Central memory CD8-positive, alpha-beta T cell (primary cell): ENCODE measurements at regions not wholly inside any gene's neighbourhood (a gene's known extent, or its start where the extent isn't known, plus 50 kb on each side); places are given as distances from the start of the nearest gene placed in this dataset.
"Not testable (repeated sequence)": the region's sequence is repeated elsewhere in the genome, so short reads cannot be mapped to it uniquely, and the experiment has no call there.

ENCODE experiments used
- ATAC-seq: fragments of 150-1000 bp; cut with Tn5 transposase; replicated peaks from 2 replicates; pipeline ENCODE4 v1.10.0; 2022; ENCODE audit warnings: mild to moderate bottlenecking, moderate FRiP score, moderate number of reproducible peaks; ENCODE audit not compliant: poor library complexity, severe bottlenecking; ENCODE audit errors: extremely low read depth
- DNase-seq, 2 donors: peaks; one replicate each; pipeline ENCODE4 v3.0.0; 2021; ENCODE audit warnings: low spot score in 2 of 2
- H3K27ac Mint-ChIP-seq: one replicate; pipeline ENCODE4 v1.8.0; 2022; ENCODE audit warnings: low read depth, mild to moderate bottlenecking, moderate library complexity, mixed read lengths
- H3K27me3 Mint-ChIP-seq: one replicate; pipeline ENCODE4 v1.8.0; 2022; ENCODE audit warnings: mixed read lengths
- H3K36me3 Mint-ChIP-seq: one replicate; pipeline ENCODE4 v1.8.0; 2022; ENCODE audit warnings: mild to moderate bottlenecking, moderate library complexity, mixed read lengths; ENCODE audit not compliant: insufficient read depth
- H3K4me1 Mint-ChIP-seq: one replicate; pipeline ENCODE4 v1.8.0; 2022; ENCODE audit warnings: mixed read lengths
- H3K4me3 Mint-ChIP-seq: one replicate; pipeline ENCODE4 v1.8.0; 2022; ENCODE audit warnings: mild to moderate bottlenecking, moderate library complexity, mixed read lengths
- H3K9me3 Mint-ChIP-seq: one replicate; pipeline ENCODE4 v1.8.0; 2022; ENCODE audit warnings: mixed read lengths

DNA sequence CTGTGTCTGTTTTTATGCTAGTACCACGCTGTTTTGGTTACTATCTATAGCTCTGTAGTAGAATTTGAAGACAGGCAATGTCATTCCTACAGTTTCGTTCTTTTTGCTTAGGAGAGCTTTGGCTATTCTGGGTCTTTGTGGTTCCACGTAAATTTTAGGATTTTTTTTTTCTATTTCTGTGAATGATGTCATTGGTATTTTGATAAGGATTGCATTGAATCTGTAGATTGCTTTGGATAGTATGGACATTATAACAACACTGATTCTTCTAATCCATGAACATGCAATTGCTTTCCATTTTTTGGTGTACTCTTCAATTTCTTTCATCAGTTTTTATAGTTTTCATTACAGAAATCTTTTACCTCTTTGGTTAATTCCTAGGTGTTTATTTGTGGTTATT, 345.2 kb downstream of the TMEM121 start:
- H3K27me3 Mint-ChIP-seq = peaks cover 31% of the 10 kb centered on the region
- no peak for ATAC-seq

DNA sequence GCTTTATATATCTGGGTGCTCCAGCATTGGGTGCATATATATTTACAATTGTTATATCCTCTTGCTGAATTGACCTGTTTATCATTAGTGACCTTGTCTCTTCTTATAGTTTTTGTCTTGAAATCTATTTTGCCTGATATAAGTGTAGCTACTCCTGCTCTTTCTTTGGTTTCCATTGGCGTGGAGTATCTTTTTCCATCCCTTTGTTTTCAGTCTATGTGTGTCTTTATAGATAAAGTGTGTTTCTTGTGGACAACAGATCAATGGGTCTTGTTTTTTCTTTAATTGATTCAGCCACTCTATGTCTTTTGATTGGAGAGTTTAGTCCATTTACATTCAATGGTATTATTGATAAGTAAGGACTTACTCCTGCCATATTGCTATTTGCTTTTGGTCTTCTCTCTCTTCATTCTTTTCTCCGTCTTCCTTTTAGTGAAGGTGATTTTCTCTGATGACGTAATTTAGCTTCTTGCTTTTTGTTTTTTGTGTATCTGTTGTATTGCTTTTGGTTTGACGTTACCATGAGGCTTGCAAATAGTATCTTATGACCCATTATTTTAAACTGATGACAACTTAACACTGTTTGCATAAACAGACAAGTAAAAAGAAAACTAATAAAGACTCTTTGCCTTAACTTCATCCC, 347.6 kb downstream of the TMEM121 start:
- Mint-ChIP-seq H3K36me3 (no peaks in the 10 kb centered on the region), H3K27ac (no peak overlapping the region), H3K9me3 (no peaks in the 10 kb centered on the region), H3K27me3 (peaks cover 51% of the 10 kb centered on the region), H3K4me1 (no peaks in the 10 kb centered on the region), H3K4me3 (no peak overlapping the region)
- no peak for ATAC-seq
- no peak for DNase-seq

More for the DNA sequence above, 345.2 kb downstream of the TMEM121 start:
- Mint-ChIP-seq H3K36me3 (no peaks in the 10 kb centered on the region), H3K4me1 (no peaks in the 10 kb centered on the region), H3K27ac (no peak overlapping the region), H3K9me3 (no peaks in the 10 kb centered on the region), H3K4me3 (no peak overlapping the region)
- no peak for DNase-seq

- Mint-ChIP-seq H3K36me3 (no peaks in the 10 kb centered on the region), H3K4me1 (no peaks in the 10 kb centered on the region), H3K27ac (no peak overlapping the region), H3K27me3 (peaks cover 60% of the 10 kb centered on the region), H3K4me3 (no peak overlapping the region), H3K9me3 (no peaks in the 10 kb centered on the region)
- ATAC-seq = no peak
- no peak for DNase-seq
These were observed 349.8 kb downstream of the TMEM121 start for GRCh38 chr14:105876158-105876557.

GRCh38 chr14:105876829-105877228, 350.4 kb downstream of the TMEM121 start:
- H3K9me3 Mint-ChIP-seq = no peaks in the 10 kb centered on the region
- H3K27ac Mint-ChIP-seq = no peak overlapping the region
- DNase-seq (no peak), ATAC-seq (no peak)
- H3K4me1 Mint-ChIP-seq = no peaks in the 10 kb centered on the region
- H3K27me3 Mint-ChIP-seq = peaks cover 60% of the 10 kb centered on the region
- no peak overlapping the region for H3K4me3 Mint-ChIP-seq
- no peaks in the 10 kb centered on the region for H3K36me3 Mint-ChIP-seq

- ATAC-seq = no peak
- H3K36me3 Mint-ChIP-seq = no peaks in the 10 kb centered on the region
- no peaks in the 10 kb centered on the region for H3K4me1 Mint-ChIP-seq
- peaks cover 56% of the 10 kb centered on the region for H3K27me3 Mint-ChIP-seq
- no peak overlapping the region for H3K4me3 Mint-ChIP-seq
- DNase-seq = no peak
- no peaks in the 10 kb centered on the region for H3K9me3 Mint-ChIP-seq
- no peak overlapping the region for H3K27ac Mint-ChIP-seq
These were observed 351.3 kb downstream of the TMEM121 start for GRCh38 chr14:105877645-105878044.

- no peaks in the 10 kb centered on the region for H3K9me3 Mint-ChIP-seq
- H3K27me3 Mint-ChIP-seq = peaks cover 52% of the 10 kb centered on the region
- DNase-seq (no peak), ATAC-seq (no peak)
- H3K27ac Mint-ChIP-seq = no peak overlapping the region
- H3K36me3 Mint-ChIP-seq = no peaks in the 10 kb centered on the region
- no peak overlapping the region for H3K4me3 Mint-ChIP-seq
- H3K4me1 Mint-ChIP-seq = no peaks in the 10 kb centered on the region
These were observed 351.7 kb downstream of the TMEM121 start for GRCh38 chr14:105878125-105878524.

- DNase-seq = no peak
- Mint-ChIP-seq H3K9me3 (no peaks in the 10 kb centered on the region), H3K27me3 (peaks cover 47% of the 10 kb centered on the region), H3K4me1 (no peaks in the 10 kb centered on the region), H3K4me3 (no peak overlapping the region), H3K36me3 (no peaks in the 10 kb centered on the region), H3K27ac (no peak overlapping the region)
- ATAC-seq = no peak
These were observed 352.2 kb downstream of the TMEM121 start for GRCh38 chr14:105878554-105878953.

- Mint-ChIP-seq H3K36me3 (no peaks in the 10 kb centered on the region), H3K9me3 (no peaks in the 10 kb centered on the region), H3K4me3 (no peak overlapping the region), H3K27ac (no peak overlapping the region), H3K27me3 (peaks cover 47% of the 10 kb centered on the region), H3K4me1 (no peaks in the 10 kb centered on the region)
- DNase-seq = no peak
- ATAC-seq = no peak
These were observed 353.1 kb downstream of the TMEM121 start for GRCh38 chr14:105879503-105879866.

- Mint-ChIP-seq H3K36me3 (no peaks in the 10 kb centered on the region), H3K4me3 (no peak overlapping the region), H3K27me3 (peaks cover 44% of the 10 kb centered on the region), H3K4me1 (no peaks in the 10 kb centered on the region), H3K9me3 (no peaks in the 10 kb centered on the region), H3K27ac (no peak overlapping the region)
- ATAC-seq (no peak), DNase-seq (no peak)
These were observed 353.6 kb downstream of the TMEM121 start for GRCh38 chr14:105879867-105880561.

- ATAC-seq (no peak), DNase-seq (no peak)
- H3K27me3 Mint-ChIP-seq = peaks cover 38% of the 10 kb centered on the region
- H3K36me3 Mint-ChIP-seq = no peaks in the 10 kb centered on the region
- no peak overlapping the region for H3K4me3 Mint-ChIP-seq
- H3K9me3 Mint-ChIP-seq = no peaks in the 10 kb centered on the region
- no peak overlapping the region for H3K27ac Mint-ChIP-seq
- H3K4me1 Mint-ChIP-seq = no peaks in the 10 kb centered on the region
These were observed 354.2 kb downstream of the TMEM121 start for GRCh38 chr14:105880616-105881015.

DNA sequence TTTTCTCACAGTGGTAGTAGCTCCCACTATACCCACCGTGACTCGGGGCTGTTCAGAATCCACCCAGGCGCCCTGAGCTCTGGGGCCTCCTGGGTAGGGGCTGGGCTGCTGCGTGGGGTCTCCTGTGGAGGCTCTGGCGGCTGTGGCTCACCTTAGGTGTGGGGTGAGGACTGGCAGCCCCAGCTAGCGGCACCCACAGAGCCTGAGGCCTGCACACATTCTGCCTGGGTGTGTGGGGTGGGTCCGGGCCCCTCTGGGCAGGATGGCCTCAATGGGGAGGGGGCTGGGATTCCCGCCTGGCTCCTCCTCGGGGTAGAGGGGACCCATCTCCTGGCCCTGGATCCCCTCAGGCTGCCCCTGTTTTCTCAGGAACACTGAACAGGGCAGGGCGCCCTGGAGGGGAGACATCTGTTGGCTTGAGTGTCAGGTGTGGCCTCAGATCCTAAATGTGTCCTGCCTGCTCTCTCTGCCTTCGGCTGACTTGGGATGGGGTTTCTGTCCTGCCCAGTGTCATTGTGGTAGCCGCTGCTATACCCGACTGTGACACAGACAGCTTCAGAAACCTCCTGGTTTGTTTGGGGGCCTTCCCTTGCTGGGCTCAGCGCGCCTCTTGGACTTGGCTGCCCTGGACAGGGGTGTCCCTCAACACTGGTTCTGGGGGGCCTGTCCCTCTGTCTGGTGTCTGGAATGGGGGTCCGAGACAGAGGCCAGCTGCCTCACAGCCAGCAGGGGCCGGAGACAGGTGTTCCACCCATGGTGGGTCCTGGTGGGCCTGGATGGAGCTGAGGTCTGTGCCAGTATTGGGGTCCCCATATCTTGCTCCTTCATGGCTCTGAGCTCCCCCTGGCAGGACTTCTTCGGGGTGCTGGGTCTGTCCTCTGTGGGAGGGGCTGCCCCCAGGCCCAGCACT, 354.9 kb downstream of the TMEM121 start:
- H3K4me3 Mint-ChIP-seq = no peak overlapping the region
- H3K27me3 Mint-ChIP-seq = peaks cover 32% of the 10 kb centered on the region
- H3K27ac Mint-ChIP-seq = no peak overlapping the region

DNA sequence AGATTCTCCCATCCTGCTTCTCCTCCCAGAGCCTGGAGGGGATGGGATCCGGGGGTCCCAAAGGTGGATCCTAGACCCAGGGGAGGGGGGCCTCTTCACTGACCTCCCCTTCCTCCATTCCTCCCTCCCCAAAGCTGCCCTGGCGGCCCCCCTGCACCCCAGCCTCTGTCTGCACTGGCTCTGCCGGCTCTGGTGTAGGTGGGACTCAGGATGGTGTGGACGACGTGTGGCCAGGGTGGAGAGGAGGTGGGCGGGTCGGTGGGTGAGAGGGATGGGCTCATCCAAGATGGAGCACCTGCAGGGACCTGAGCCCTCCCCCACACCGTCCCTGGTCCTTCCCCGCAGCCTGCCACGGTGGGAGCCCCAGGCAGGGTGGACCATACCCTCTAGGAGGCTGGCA, 355.6 kb downstream of the TMEM121 start:
- not testable (repeated sequence) for ATAC-seq, H3K4me1 Mint-ChIP-seq, H3K4me3 Mint-ChIP-seq, H3K27ac Mint-ChIP-seq, H3K9me3 Mint-ChIP-seq, H3K36me3 Mint-ChIP-seq, DNase-seq
- H3K27me3 Mint-ChIP-seq = peaks cover 24% of the 10 kb centered on the region

More for the DNA sequence above, 354.9 kb downstream of the TMEM121 start:
- H3K4me1 Mint-ChIP-seq = no peaks in the 10 kb centered on the region
- no peaks in the 10 kb centered on the region for H3K36me3 Mint-ChIP-seq
- ATAC-seq (no peak), DNase-seq (no peak)
- H3K9me3 Mint-ChIP-seq = no peaks in the 10 kb centered on the region
